Inflammatory macrophage treated with lipopolysaccharide for 1 hour (primary cell): ENCODE measurements at regions not wholly inside any gene's neighbourhood (a gene's known extent, or its start where the extent isn't known, plus 50 kb on each side); places are given as distances from the start of the nearest gene placed in this dataset.
"Not testable (repeated sequence)": the region's sequence is repeated elsewhere in the genome, so short reads cannot be mapped to it uniquely, and the experiment has no call there.

Source experiments
- DNase-seq, 2 donors: peaks; one replicate each; pipeline ENCODE4 v3.0.0-alpha.2; 2020 to 2022

DNA sequence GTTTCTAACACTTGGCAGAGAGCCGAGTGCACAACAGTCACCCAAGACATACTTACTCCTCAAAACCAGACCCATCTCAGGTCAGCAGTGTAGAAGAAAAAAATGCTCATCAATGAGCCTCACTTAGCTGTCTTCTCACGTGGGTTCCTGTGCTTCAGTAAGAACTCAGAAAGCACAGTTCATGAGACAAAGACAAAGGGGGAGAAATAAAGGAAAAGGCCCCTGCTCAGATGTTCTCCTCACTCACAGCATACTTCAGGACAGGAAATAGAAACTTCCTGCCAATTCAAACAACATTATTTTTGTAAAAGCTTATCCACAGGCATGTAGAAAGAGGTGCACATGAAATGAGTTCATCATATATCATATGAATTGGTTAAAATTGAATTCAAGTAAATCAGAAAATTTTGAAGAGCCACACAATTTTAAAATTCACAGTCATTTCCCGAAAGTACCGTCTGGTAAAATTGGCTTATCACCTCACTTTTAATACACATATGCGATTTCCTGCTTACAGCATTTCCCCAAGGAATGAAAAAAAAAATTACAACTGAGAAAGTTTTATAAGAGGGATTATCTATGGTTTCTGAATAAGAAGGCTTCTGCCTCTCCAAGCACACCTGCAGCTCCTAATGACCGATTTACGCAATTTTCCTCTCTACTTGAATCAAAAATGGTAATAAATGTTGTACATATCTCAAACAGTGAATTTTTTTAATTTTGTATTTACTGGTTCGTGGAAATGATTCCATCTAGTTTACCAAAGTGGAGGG is 328.3 kb downstream of the TMEM167A start:
- DNase-seq: no peak

DNA sequence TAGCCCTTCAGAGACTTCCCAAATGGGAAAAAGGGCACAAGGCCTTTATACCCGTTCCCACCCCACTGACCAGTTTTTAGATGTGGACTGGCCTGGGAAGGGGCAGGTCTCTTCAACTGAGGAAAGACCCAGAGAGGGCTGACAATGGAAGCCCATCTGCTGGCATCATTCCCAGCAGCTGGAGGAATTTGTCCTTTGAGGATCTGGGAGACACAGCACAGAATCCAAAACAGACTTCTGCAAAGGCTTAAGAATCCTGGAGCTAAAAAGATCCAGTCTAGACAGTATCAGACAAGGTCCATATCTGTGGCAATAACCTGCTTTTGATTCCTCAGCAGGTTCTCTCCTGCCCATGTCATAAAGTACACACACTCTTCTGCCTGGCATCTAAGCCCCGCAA is 329.2 kb downstream of the TMEM167A start:
- DNase-seq: no peak

DNA sequence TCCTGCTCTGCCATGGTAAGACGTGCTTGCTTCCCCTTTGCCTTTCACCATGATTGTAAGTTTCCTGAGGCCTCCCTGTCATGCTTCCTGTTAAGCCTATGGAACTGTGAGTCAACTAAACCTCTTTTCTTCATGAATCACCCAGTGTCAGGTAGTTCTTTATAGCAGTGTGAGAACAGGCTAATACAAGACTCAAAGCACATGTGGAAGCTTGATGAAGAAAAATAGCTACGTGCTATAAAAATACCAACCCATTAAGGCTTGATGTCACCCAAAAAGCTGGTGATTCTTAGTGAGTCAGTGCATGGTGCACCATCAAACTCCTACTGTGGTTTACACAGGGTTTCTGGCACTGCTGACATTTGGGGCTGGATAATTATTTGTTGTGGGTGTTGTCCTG is 332.2 kb downstream of the TMEM167A start:
- no peak for DNase-seq

DNA sequence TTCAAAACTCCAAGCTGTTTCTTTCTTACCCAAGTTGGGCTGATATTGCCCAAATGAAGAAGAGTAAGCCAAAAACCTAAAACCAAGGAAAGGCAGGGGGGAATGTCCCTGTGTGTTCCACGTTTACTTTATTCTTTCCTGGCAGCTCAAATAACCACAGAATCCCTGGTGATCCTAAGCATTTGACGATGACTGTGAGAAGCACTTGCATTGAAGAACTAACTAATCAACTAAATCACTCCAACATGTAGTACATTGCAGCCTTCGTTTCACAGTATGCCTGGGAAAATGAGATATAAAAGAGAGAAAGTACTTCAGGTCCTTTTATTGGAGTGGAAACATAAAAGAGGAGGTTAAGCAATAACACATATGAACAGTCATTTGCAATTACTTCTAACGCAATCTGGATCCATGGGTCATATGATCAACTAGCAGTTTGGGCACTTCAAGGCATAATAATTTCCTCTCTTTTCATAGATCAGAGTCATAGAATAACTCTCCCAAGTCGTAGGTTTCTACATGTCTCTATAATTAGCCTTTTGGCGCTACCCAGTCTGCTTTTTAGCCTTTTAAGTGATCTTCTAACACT is 338.4 kb downstream of the TMEM167A start:
- peak in 1 of 2 donors; percentile 4 for DNase-seq

DNA sequence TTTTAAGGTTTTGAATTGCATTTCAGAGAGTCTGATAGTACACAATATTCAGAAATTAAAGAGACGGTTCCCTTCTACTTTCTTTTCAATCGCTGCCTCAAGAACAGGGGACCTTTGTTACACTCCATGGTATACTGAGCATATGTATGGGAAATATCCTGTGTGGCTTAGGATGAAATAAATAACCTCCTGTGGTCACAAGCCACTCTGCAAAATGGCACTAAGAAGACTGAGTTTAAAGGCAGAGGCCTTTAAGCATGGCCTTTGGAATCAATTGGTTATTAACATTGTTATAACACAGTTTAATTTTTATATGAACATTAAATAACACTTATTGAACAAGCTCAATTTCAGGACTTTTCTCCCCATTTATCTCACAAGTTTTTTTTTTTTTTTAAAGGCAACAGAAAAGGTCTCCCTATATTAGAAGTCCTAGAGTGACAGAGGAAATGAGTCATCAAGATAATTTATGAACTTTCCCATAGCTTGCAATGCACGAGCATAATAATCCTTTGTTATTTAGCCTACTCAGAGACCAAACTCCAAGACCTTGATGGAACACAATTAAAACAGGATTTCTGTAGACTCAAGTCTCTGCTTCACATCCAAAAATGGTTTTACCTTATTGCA is 341.9 kb downstream of the TMEM167A start:
- DNase-seq: no peak

DNA sequence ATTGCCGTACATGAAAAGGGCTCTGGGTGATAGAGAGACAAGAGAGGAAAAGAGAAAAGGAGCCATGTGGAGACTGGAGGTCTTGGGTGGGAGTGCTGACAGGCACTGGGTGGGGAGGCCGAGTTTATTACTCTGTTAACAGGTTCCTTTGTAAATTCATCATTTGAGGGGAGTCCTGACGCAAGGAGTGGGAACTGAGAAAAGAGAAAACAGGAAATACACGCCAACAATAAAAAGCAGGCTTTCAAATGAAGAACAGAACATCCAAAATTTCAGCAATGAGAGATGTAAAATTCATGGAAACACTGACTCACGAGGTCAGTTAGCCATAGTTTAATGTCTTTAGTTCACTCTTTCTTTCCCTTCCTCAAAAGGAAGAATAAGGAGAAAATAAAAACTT is 342.8 kb downstream of the TMEM167A start:
- DNase-seq: no peak

DNA sequence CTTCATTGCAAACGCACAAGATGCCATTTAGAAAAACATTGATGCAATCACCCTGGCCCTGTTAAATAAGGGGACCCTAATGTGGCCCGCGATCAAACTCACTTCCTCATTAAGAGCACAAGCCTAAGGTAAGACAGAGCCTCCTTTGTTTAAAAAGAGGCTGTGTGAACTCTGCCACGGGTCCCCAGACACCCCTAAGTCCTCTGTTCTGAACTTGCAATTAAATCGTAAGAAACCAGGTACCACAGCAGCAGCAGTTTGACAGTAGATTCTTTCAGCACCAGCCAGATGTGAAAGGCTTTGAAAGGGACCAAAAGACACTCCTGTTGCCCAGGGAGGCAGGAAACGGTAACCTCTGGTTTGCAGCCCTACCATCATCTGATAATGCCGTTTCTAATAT is 346.3 kb downstream of the TMEM167A start:
- DNase-seq: no peak

DNA sequence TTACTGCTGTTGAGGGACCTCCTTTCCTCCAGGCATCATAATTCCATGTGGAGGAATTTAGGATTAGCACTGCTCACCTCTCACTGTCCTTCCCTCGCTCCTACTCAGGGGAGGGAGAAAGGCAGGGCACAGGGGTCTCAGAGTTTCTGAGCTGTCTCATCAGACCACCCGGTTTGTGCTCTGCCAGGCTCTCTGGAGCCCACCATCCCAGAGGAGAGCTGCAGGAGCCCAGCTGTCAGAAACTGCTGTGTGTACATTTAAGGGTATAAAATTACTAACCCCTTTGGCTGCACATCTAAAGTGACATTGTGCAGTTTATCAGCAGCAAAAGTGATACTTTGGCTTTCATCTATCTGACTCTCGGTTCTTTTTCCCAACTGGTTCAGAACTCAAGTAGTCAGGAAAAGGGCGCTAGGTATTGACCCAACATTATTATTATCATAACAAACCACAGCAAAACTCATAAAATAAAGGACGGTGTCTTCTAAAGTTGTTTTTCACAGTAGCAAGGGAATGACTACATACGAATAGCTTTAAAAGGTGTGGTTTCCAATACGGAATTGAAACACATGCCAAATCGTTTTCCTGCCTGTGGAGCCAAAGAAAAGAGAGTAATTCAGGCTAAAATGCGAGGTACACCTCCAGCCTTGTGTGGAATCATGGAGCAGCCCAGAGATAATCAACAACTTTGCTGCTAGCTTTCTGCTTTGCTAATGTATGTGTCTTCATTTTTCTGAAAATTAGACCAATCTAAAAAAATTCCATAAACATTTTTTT is 348.1 kb downstream of the TMEM167A start:
- DNase-seq: no peak

DNA sequence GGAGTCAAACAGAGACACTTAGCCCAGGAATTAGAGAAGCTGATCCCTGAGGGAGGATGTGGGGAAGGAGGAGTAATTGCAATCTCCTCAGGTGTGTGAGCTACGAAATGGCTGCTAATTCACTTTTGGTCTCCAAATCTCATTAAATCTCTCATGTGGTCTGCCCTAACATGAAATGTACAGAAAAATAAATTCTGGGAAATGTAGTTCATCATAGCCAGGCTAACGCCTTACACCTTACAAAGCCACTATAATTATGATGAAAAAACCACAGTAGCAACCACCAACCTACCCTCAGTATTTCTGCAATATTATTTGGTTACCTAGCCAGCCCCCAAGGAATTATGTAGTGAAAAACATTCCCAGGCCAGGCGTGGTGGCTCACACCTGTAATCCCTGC is 354.0 kb downstream of the TMEM167A start:
- no peak for DNase-seq

DNA sequence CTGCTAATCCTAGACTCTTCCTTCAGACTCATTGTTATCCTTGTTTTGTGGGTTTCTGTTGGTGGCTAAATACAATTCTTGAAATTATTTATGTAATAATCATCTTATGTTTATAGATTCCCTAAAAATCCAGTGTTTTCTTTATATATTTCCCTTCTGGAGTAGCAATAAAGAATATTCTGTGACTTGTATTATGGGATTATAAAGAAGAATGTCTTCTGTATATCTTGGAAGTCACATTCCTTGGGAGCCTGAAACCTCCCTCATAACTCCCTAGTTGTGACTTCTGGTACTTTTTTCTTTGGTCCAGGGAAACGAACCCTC is 356.1 kb downstream of the TMEM167A start:
- DNase-seq: no peak

DNA sequence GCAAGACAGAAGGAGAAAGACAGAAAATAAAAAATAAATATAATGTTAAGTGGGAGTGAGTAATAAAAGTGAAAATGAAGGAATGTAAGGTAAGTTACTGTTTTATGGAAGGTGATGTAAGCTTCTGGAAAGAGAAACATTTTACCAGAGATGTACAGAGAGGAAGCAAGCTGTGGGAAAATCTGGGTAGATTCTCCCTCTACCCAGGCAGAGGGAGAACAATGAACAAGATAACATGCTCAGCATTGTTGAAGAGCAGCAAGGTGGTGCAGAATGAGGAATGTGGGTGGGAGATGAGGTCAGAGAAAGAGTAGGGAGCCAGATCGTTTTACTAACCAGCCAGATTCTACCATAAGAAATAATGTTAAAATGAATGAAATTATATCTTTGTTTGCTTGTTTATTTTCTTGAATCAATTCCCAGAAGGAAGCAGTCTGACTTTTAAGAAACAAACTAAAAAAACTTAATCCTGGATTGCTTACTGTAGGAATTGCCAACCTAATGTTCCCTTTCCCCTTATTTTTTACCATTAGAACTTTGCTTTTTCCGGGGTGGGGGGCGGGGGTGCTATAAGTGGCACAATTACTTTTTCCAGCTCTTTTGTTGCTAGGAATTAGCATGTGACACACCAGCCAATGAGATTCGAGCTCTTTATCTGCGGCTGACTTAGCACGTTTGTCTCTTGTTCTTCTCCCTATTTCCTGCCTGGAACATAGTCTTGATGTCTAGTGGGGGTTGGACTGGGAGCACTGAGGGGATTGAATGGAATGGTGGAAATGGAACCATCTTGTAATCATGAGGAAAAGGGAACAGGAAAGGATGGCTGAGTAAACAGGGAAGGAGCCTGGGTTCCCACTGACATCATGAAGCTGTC is 356.7 kb downstream of the TMEM167A start:
- DNase-seq: no peak

DNA sequence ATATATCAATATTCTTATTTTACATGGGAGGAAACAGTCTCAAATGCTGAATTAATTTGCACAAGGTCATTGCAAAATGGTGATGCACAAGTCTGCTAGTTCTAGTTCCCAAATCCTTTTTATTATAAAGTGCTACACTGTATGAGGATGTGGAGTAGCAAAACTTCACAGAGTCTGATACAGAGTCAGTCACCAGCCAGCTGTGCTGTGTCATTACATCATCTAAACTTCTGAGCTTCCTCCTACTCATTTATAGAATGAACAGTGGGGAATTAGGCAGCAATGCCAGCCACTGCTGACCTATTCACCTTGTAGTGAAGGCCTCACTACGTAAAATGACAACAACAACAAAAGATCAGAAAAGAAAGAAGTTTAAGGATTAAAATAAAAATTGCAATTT is 357.8 kb downstream of the TMEM167A start:
- peak; percentile 58 to 78 for DNase-seq

DNA sequence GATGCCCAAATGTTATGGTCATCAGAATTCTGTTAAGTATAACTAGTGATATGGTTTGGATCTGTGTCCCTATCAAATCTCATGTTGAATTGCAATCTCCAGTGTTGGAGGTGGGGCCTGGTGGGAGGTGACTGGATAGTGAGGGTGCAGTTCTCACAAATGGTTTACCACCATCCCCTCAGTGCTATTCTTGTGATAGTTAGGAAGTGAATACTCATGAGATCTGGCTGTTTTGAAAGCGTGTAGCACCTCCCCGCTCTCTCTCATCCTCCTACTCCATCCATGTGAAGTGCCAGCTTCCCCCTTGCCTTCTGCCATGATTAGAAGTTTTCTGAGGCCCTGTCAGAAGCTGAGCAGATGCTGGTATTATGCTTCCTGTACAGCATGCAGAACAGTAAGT is 359.5 kb downstream of the TMEM167A start:
- no peak for DNase-seq

DNA sequence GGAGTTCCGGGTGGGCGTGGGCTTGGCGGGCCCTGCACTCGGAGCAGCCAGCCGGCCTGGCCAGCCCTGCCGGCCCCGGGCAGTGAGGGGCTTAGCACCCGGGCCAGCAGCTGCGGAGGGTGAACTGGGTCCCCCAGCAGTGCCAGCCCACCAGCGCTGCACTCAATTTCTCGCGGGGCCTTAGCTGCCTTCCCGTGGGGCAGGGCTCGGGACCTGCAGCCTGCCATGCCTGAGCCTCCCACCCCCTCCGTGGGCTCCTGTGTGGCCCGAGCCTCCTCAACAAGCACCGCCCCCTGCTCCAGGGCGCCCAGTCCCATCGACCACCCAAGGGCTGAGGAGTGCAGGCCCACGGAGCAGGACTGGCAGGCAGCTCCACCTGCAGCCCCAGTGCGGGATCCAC is 362.5 kb downstream of the TMEM167A start:
- DNase-seq: not testable (repeated sequence)

DNA sequence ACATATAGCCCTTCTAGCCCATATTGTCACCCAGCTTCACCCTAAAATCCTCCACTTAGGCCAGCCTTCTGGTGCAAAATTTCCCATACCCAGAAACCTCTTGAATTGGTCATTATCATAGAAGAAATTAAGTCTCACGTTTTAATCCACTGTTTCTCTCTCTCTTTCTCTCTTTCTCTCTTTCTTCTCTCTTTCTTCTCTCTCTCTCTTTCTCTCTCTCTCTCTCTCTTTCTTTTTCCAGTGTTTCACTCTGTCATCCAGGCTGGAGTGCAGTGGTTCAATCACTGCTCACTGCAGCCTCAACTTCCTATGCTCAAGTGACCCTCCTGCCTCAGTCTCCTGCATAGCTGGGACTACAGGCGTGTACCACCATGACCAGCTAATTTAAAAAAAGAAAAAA is 363.4 kb downstream of the TMEM167A start:
- DNase-seq: no peak

DNA sequence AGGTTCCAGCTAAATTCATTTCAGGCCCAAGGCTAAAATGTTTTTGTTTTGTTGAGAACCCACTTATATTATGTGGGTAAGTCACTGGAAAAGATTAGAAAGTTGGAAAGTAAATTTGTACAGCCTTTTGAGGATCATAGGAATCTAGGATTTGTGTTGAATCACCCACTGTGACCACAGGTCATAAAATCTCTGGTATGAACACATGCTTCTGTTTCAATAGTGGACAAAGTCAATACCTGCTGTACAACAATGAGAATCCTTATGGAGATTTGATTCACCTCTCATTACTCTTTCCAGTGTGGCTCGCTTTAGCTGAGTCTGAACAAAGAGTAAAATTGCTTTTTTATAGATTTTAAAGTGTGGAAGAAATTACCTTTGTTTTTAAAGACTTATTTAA is 369.5 kb downstream of the TMEM167A start:
- DNase-seq: no peak

DNA sequence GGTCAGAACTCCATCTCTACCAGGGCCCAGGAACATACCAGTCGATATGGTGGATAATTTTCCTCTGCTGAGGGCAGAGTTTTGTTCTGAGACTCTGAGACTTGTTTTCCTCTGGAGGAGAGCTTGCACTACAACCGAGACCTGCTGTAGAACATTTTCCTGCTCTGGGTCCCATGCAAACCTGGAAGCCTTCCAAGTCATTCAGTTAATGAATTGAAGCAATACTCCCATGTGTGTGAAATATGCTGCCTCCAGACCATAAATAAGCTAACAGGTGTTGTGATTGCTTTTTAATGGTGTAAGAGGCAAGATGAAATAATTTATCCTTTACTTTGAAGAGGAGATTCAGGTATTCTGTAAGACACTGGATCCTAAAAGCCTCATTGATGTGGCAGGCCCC is 372.8 kb downstream of the TMEM167A start:
- no peak for DNase-seq

DNA sequence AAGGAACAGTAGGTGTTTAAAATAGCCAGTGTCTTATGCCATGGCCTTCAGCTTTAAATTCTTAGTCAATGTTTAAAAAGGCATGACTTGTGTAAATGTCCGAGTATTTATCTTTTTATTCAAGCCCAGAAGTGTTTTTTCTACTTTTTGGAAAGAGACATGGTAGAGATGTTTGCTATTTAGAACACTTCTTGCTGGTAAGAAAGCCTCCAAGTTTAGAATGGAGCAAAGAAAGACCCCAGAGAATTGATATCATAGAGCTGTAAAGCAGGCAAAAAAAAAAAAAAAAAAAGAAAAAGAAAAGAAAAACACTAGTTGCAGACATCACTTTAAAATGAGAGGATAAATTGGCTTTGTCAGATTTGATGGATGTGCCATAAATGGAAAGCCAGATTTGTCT is 375.1 kb downstream of the TMEM167A start:
- no peak for DNase-seq

DNA sequence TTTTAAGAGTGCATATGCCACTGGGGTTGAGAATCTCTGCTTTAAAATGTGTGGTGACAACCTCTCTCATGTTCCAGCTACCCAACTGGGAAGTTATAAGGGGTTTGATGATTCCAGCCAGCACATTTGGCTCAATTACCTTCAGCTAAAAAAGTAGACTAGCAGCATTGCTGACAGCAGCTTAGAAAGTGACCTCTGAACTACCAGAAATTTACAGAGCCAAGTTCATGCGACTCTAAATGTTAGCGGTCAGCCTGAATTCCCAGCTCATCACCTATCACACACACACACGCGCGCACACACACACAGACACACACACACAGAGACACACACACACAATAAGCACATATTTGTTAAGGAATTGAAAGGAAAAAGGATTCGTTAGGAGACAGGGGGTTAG is 377.5 kb downstream of the TMEM167A start:
- no peak for DNase-seq

DNA sequence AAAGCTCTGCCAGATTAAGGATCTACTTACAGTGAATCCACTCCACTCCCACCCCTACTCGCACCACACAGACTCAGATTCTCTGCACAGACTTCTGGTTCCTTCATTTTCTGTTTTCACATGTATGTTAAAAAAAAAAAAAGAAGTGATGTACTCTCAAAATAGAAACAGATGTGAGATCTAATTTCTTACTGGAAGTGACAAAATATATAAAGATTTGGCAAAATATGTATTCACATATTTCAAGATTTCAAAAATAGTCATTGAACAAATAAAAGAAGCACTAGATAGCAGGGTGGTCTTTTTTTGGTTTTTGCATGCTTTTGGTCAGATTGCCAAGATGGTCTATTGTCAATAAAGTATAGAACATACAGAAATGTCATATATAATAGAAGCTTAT is 379.2 kb downstream of the TMEM167A start:
- DNase-seq: no peak

DNA sequence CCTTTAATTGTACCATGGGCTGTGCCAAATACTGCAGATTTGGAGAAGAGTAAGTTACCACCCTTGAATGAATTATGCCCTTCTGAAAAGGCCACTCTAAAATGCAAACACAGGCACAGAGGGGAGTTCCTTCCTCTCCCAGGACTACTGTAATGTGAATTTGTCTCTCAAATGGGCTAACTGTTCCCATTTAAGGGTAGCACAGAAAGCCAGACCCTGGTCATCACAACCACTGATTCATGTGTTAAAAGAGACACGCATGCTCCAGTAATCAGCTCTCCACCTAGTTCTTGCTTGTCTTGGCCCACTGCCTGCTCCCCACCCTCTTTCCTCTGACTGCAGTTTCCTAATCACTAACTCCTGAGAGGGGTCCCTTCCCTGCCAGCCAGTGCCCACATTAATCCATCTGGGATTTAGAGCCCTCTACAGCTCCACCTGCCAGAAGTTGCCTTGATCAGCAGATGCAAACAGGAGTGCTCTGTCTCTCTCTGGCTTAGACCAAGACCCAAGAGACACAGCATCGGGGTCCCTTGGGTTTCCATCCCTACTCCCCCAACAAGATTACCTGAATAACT is 382.4 kb downstream of the TMEM167A start:
- no peak for DNase-seq

DNA sequence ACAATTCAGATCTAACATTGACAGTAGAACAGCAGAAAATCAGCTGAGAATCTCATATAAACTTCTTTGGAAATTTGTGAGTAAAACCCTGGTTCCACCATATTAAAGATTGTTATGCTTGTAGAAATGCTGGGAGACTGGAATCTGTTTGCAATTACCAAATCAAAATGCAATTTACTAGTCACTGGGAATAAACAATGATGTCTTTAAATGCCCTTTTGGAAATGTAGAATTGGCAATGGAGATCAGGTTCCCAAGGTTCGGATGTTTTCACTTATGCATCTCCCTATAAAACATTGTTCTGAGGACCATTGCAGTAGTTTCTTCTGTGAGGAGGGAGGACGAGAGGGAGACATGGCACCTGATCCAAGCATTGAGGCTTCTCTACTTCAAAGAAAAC is 384.4 kb downstream of the TMEM167A start:
- no peak for DNase-seq
